AG08396 (cell line): ENCODE measurements at regions not wholly inside any gene's neighbourhood (a gene's known extent, or its start where the extent isn't known, plus 50 kb on each side); places are given as distances from the start of the nearest gene placed in this dataset.
A peak's percentile ranks its signal among the peaks of the same experiment; 100 is the strongest.

Experiments
- DNase-seq: peaks from one replicate; pipeline ENCODE4 v3.0.0; 2012; ENCODE audit warnings: low spot score, mixed read lengths

DNA sequence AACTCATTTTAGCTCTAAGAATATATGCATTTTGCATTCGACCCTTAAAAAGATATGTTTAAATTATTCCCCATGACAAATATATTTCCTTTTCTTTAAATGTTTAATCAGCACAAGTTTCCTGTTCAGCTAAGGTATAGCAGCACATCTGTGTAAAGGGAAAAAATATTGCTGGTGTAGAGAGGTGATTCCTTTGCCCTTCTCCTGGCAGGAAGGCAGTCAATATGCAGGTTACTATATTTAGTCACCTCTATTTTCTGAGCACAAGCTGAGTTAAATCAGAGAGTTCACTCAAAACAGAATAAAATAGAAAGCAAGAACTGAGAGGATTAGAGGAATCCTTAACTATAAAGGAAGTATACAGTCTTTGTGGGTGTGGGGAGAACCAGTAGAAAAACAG is 274.4 kb upstream of the PCSK5 start:
- DNase-seq = no peak

DNA sequence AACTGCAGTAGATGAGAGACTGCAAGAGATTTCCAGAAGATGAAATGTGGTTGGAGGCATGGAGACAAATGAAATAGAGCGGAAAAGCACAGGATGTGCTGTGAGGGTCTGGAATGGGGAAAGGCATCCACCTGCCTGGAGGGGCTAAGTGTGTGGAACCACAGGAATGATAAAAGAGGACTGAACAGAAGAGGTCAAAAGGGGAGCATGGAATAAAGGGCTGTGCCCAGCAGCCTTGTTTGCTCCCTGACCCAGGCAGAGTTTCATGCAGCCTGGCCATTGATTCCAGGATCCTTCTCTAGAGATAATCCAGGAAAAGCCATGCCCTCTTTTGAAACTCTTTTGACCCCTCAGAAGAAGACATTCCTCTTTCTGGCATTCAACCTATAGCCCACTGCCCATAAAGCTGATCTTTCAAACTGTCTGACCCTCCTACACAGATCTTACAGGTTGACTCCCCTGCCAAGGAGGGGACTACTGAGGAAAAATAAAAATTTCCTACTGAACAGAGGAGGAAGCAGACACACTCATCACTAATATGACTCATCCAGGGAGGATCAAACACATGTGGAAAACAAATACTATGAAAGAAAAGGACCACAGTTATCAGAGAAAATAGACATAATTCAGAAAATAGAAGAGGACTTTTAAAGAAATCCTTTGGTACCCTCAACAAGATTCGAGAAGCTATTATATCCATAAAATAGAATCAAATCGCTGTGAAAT is 273.5 kb upstream of the PCSK5 start:
- DNase-seq = no peak

- DNase-seq = no peak
Measured at GRCh38 chr9:75623462-75623861, 267.0 kb upstream of the PCSK5 start.

GRCh38 chr9:75624998-75625397 is 265.5 kb upstream of the PCSK5 start:
- no peak for DNase-seq

DNA sequence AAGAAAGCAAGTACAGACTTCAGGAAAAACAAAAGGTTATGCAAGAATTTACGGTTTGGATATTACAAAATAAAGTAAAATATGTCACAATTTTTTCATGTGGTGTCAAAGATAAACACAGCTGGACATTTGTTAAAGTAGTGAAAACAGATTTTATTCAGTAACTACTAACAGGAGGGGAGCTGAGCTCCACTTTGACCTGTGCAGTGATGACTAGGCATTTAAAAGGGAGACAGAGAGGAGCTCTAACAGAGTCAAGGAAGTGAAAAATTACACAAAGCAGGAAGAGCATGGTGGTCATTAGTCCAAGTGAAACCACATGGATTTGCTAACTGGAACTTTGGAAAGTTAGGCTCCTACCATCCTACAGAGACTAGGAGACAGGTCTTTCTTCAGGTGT is 263.6 kb upstream of the PCSK5 start:
- no peak for DNase-seq

DNA sequence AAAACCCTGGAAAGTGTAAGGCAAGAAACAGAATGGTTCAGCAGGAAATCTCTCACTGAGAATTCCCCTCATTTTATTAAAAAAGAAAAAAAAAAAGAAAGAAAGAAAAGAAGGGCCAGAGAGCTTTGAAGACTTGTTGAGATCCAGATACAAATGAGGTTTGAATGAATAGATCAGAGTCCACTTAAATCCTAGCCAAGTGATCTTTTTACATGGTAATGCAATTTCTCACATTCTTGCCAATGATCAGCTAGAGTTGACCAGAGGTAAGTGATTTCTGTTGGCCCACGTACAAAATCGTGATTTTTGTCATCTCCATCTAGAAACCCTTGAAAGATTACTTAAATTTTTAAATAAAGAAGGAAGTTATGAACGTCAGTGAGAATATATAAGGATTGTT is 261.5 kb upstream of the PCSK5 start:
- DNase-seq = no peak

- DNase-seq = no peak
Measured at GRCh38 chr9:75633451-75634057, 256.9 kb upstream of the PCSK5 start.

- DNase-seq = no peak
Measured at GRCh38 chr9:75636427-75637045, 253.9 kb upstream of the PCSK5 start.

GRCh38 chr9:75639971-75640610 is 250.4 kb upstream of the PCSK5 start:
- no peak for DNase-seq

GRCh38 chr9:75642522-75642921 is 248.0 kb upstream of the PCSK5 start:
- no peak for DNase-seq

- DNase-seq = no peak
Measured at GRCh38 chr9:75644649-75645048, 245.8 kb upstream of the PCSK5 start.

- no peak for DNase-seq
Measured at GRCh38 chr9:75648034-75648433, 242.4 kb upstream of the PCSK5 start.

DNA sequence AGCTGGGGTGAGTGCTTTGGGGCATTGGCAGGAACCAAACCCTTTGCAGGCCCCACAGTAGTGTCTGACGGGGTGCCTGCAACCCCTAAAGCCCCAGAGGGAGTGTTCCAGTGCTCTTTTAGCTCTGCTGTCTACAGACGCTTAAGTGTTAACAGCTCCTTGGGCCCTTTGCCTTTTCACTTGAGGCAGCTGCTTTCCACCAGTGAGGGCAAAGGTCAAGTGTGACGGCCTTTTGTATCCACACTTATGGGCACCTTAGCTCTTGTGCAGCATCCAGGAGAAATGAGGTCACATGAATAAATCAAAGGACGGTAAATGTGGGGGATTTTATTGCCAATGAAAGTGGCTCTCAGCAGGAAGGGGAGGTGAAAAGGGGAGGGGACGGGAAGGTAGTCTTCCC is 241.4 kb upstream of the PCSK5 start:
- DNase-seq = no peak

GRCh38 chr9:75651709-75652108 is 238.8 kb upstream of the PCSK5 start:
- no peak for DNase-seq

- DNase-seq = no peak
Measured at GRCh38 chr9:75653335-75653734, 237.1 kb upstream of the PCSK5 start.

DNA sequence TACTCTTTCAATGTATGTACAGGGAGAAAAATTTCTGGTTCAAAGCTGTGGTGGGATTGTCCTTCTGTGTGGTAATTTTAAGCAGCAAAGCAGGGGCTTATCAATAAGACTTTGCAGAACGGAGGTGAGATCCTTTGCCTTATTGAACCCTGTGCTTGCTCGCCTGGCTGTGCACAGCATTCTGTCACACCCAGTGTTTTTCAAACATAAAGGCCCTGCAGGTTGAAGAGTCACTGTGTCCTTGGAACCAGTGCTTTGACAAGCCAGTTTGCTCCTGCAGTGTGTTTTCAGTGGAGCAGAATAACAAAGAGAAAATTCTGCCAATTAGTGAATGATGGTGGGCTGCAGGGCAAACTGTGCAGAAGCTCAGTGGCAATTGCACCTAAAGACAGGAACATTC is 236.7 kb upstream of the PCSK5 start:
- no peak for DNase-seq

GRCh38 chr9:75657015-75657414 is 233.5 kb upstream of the PCSK5 start:
- no peak for DNase-seq

GRCh38 chr9:75658301-75658905 is 232.1 kb upstream of the PCSK5 start:
- DNase-seq = peak; percentile 5

GRCh38 chr9:75664597-75664996 is 225.9 kb upstream of the PCSK5 start:
- no peak for DNase-seq

DNA sequence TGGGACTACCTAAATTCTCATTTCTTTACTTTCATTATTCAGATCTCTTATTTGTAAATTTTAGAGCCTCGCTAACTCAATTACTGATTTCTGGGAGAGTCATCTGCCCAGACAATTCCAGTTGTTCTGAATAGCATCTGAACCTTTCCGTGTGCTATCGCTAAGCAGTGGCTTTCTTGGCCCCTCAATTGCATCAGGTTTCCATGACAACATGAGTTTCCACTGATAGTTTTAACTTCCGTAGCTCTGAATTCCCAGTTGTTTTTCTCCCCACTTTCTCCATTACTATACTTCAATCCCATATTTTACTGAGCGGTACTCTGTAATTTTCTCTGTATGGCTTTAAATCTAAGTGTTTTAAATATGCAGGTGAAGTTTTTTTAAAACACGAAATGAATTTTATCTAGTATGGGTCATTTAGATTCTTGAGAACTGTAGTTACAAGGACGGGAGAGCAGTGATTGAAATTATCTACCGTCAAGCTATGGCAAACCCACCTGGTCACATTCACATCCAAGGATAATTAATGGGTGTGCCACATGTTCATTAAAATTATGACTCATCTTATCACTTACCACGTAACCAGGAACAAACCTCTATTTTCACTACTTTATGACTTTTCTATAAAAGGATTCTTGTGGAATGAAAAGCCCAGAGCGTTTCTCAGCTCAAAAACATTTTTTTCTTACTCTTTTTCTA is 223.5 kb upstream of the PCSK5 start:
- no peak for DNase-seq

- no peak for DNase-seq
Measured at GRCh38 chr9:75669721-75670120, 220.8 kb upstream of the PCSK5 start.

DNA sequence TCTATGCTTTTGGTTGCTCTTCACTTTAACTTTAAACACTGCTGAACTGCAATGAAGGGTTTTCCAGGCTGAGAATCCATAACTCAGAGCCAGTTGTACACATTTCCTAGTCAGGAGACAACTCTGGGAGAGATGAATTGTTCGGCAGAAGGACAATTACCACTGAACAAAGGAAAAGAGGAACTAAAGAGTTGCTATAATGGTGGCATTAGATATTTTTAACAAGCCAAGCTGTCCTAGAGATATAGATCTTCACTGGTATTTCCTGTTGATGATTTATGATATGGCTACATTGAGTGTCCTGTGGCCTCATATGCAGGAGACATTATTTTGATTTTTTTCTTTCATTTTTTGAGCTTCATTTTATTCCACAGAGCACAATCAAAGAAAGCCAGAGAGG is 219.1 kb upstream of the PCSK5 start:
- DNase-seq = no peak
